C4-2B (cell line): ENCODE measurements at regions not wholly inside any gene's neighbourhood (a gene's known extent, or its start where the extent isn't known, plus 50 kb on each side); places are given as distances from the start of the nearest gene placed in this dataset.

Experiments used
- H3K27ac ChIP-seq: fragments of 450-650 bp; 2 replicates; pipeline ENCODE4 v1.5.1; 2017
- CTCF ChIP-seq: fragments of 450-650 bp; conservative IDR thresholded peaks from 2 replicates; pipeline ENCODE4 v1.5.1; 2017; ENCODE audit warnings: mild to moderate bottlenecking
- ZFX ChIP-seq: fragments of 450-650 bp; IDR thresholded peaks from 2 replicates; pipeline ENCODE4 v1.6.1; 2017

- TF ChIP-seq CTCF (no peak), ZFX (no peak)
- H3K27ac ChIP-seq, result no peak overlapping the region
These were observed 107.4 kb downstream of the TPRA1 start for GRCh38 chr3:127483005-127483641.

DNA sequence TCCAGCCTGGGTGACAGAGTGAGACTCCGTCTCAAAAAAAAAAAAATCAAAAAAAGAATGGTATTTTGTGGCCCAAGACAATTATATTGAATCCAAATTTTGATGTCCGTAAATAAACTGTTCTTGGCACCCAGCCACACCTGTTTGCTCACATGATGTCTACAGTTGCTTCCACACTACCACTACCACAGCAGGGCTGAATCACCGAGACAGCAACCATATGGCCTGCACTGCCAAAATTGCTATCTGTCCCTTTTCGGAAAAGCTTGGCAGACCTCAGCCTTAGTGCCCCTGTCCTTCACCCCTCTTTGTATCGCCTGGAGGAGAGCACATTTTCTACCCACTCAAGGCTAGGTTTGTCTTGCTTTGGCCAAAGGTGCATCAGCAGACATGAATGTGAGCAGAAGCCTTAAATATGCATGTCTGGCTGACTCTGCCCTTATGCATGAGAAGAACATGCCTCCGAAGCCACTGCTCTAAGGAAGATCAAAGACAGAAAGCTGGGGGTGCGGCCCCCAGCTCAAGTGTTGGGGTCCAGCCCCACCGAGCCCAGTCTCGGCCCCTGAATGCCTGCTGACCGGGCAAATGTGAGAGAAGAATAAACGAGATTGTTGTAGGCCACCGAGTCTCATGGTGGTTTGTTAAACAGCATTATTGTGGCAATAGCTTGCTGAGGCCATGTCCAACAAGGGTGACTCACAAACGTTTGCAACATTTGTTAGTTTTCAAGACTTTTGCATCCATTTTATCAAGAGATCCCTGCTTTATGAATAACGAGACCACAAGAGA, 108.1 kb downstream of the TPRA1 start:
- TF ChIP-seq CTCF, result no peak
- TF ChIP-seq ZFX, result no peak
- H3K27ac ChIP-seq, result no peak overlapping the region

DNA sequence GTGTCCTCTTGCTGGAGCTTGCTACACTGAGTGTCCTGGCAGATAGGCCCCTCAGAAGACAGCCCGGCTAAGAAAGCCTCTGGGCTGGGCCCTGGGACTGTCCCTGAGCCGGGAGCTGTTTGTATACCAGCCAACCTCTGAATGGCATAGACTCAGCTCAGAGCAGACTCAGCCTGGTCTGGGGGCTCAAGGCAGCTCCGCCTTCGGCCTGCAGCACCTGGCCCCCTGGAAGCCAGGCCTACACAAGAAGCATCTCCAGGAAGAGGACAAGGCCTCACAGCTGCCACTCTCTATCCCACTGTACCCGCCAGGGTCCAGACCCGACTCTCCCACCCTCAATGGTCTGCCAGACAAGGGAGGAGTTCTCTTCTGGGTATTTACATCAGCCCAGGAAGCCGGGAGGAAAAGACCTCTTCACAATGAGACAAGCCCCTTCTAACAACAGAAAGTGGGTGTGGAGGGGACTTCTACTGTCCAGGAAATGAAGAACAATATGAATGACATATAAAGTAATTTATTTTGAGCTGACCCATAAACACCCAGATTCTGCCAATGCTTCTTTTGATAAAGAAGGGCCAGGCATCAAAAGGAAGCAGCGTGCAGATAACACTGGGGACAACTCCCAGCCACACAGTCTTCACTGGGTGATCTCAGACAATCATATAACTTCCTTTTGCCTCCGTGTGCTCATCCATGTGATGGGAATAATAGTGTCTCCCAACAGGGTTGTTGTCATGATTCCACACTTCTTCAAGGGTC, 110.2 kb downstream of the TPRA1 start:
- no peak for TF ChIP-seq CTCF
- no peak for TF ChIP-seq ZFX
- no peak overlapping the region for H3K27ac ChIP-seq

DNA sequence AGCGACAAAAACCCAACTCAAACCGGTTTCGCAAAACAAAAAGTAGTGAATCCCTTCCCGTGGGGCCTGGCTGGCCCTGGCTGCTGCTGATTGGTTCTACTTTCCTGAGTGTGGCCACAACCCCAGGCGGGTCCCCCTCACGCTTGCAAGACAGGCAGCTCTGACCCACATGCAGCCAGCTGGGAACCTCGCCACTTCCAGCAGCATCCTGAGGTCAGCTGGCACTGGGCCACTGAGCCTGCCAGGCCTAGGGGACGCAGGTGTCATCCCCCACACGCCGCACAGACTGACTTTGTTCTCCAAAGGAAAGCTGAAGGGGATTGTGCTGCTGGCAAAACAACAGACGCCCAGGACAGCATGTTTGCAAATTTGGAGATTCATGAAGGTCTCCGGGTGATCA, 111.1 kb downstream of the TPRA1 start:
- no peak overlapping the region for H3K27ac ChIP-seq
- TF ChIP-seq CTCF (no peak), ZFX (no peak)

DNA sequence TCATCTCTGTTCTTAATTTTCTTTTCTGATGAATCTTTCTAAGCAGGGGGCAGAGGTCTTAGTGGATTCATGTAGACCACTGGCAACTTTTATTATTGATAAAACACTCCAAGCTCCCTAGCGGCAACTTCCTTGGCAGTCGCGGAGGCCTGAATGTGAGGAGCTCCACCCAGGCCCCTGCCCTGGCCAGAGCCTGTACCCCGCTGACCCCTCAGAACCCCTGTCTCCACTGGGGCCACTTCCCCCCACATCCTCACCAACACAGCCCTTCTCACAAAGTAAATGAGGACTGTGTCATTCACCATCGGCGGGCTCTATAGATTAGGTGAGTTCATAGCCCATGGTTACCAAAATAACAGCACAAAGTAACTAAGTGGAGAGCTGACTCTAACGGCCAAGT, 111.6 kb downstream of the TPRA1 start:
- TF ChIP-seq ZFX (no peak), CTCF (no peak)

DNA sequence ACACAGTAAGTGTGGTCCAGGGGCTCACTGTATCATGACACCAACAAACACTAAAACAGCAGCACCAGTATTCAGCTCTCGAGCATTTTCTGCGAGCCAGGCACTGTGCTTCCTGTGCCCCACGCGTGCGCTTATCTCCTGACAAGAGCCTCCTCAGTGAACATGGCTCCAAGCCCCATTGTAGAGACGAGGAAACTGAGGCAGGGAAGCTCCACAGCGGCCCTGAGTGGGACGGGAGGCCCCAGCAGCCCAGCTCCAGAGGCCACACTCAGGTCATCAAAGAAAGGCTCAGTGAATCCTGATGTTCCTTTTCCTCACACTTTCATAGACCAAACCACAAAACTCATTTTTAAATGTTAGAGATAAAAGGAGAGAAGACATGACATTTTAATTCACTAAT, 113.1 kb downstream of the TPRA1 start:
- no peak for TF ChIP-seq CTCF
- no peak for TF ChIP-seq ZFX
- H3K27ac ChIP-seq, result no peak overlapping the region

More for the DNA sequence above, 111.6 kb downstream of the TPRA1 start:
- no peak overlapping the region for H3K27ac ChIP-seq

- no peak overlapping the region for H3K27ac ChIP-seq
- no peak for TF ChIP-seq CTCF
- no peak for TF ChIP-seq ZFX
These were observed 113.6 kb downstream of the TPRA1 start for GRCh38 chr3:127476936-127477335.
